GM12874 (cell line): ENCODE measurements at regions not wholly inside any gene's neighbourhood (a gene's known extent, or its start where the extent isn't known, plus 50 kb on each side); places are given as distances from the start of the nearest gene placed in this dataset.

Experiments used
- CTCF ChIP-seq: IDR thresholded peaks from 2 replicates; pipeline ENCODE4 v1.5.1; 2011; ENCODE audit warnings: low read depth, mild to moderate bottlenecking, control low read depth, low read length, moderate library complexity; ENCODE audit not compliant: insufficient read depth

GRCh38 chr4:108529102-108529501, 91.3 kb upstream of the RPL34 start:
- TF ChIP-seq CTCF, result no peak

GRCh38 chr4:108527723-108528122, 92.7 kb upstream of the RPL34 start:
- no peak for TF ChIP-seq CTCF

GRCh38 chr4:108520807-108521206, 99.6 kb upstream of the RPL34 start:
- TF ChIP-seq CTCF, result no peak

- TF ChIP-seq CTCF, result no peak
Measured at GRCh38 chr4:108519911-108520601, 100.3 kb upstream of the RPL34 start.

- no peak for TF ChIP-seq CTCF
Measured at GRCh38 chr4:108519208-108519833, 101.1 kb upstream of the RPL34 start.

GRCh38 chr4:108512615-108513505, 107.5 kb upstream of the RPL34 start:
- TF ChIP-seq CTCF, result no peak

- no peak for TF ChIP-seq CTCF
Measured at GRCh38 chr4:108511618-108512017, 108.8 kb upstream of the RPL34 start.
